H1 (cell line): ENCODE measurements at regions not wholly inside any gene's neighbourhood (a gene's known extent, or its start where the extent isn't known, plus 50 kb on each side); places are given as distances from the start of the nearest gene placed in this dataset.

Source experiments
- BACH1 ChIP-seq: IDR thresholded peaks from 2 replicates; pipeline ENCODE4 v1.6.1; 2012; ENCODE audit warnings: low read length, improper control_type of control experiment
- BRCA1 ChIP-seq: IDR thresholded peaks from 2 replicates; pipeline ENCODE4 v1.6.1; 2012; ENCODE audit warnings: low read depth, low read length, improper control_type of control experiment
- EGR1 ChIP-seq: IDR thresholded peaks from 2 replicates; pipeline ENCODE4 v1.6.1; 2011; ENCODE audit warnings: low read depth, low read length, borderline replicate concordance
- EZH2 ChIP-seq: fragments of 200-600 bp; sonication (generic); IDR thresholded peaks from 2 replicates; pipeline ENCODE4 v1.7.1; 2012; ENCODE audit warnings: low read depth, mild to moderate bottlenecking, moderate library complexity, low read length, inconsistent platforms; ENCODE audit not compliant: severe bottlenecking
- FOSL1 ChIP-seq: IDR thresholded peaks from 2 replicates; pipeline ENCODE4 v1.6.1; 2011; ENCODE audit warnings: mild to moderate bottlenecking, low read depth, low read length, moderate library complexity; ENCODE audit not compliant: insufficient read depth
- KDM1A ChIP-seq: fragments of 200-600, 300-600 bp; sonication (generic); IDR thresholded peaks from 2 replicates; pipeline ENCODE4 v1.7.1; 2016; ENCODE audit warnings: mild to moderate bottlenecking, low read length, borderline replicate concordance
- KDM5A ChIP-seq: fragments of 200-600 bp; IDR thresholded peaks from 2 replicates; pipeline ENCODE4 v1.7.1; 2012; ENCODE audit warnings: mild to moderate bottlenecking, low read length, inconsistent platforms, mixed read lengths
- NRF1 ChIP-seq: IDR thresholded peaks from 2 replicates; pipeline ENCODE4 v1.6.1; 2011; ENCODE audit warnings: mild to moderate bottlenecking, low read depth, low read length, improper control_type of control experiment
- PHF8 ChIP-seq: fragments of 200-600 bp; sonication (generic); conservative IDR thresholded peaks from 2 replicates; pipeline ENCODE4 v1.7.1; 2012; ENCODE audit warnings: low read depth, mild to moderate bottlenecking, inconsistent platforms, low read length, moderate library complexity
- RFX5 ChIP-seq: IDR thresholded peaks from 2 replicates; pipeline ENCODE4 v1.6.1; 2011; ENCODE audit warnings: low read depth, low read length, improper control_type of control experiment, borderline replicate concordance
- SIN3A ChIP-seq, 2 experiments: IDR thresholded peaks in 1 of 2; conservative IDR thresholded peaks in 1 of 2; 2 replicates each; pipeline ENCODE4 v1.6.1; 2011 to 2012; ENCODE audit warnings: low read length in 2 of 2, improper control_type of control experiment in 1 of 2, low read depth in 1 of 2, mild to moderate bottlenecking in 1 of 2
- SIX5 ChIP-seq: IDR thresholded peaks from 2 replicates; pipeline ENCODE4 v1.6.1; 2011; ENCODE audit warnings: mild to moderate bottlenecking, low read depth, low read length
- SP4 ChIP-seq: IDR thresholded peaks from 2 replicates; pipeline ENCODE4 v1.6.1; 2012; ENCODE audit warnings: low read length, inconsistent platforms
- TAF7 ChIP-seq: optimal IDR thresholded peaks from 2 replicates; pipeline ENCODE3; 2011; ENCODE audit warnings: low read depth, mild to moderate bottlenecking, inconsistent platforms, low read length, moderate library complexity, borderline replicate concordance
- TBP ChIP-seq: IDR thresholded peaks from 2 replicates; pipeline ENCODE4 v1.6.1; 2011; ENCODE audit warnings: low read depth, low read length, improper control_type of control experiment
- ZNF274 ChIP-seq: IDR thresholded peaks from 2 replicates; pipeline ENCODE4 v1.7.0; 2012; ENCODE audit warnings: low read length, borderline replicate concordance; ENCODE audit errors: extremely low read depth
- TF ChIP-seq, protein P1 (sequence below): IDR thresholded peaks from 2 replicates; pipeline ENCODE4 v1.6.1; 2011; ENCODE audit warnings: low read length, improper control_type of control experiment

DNA sequence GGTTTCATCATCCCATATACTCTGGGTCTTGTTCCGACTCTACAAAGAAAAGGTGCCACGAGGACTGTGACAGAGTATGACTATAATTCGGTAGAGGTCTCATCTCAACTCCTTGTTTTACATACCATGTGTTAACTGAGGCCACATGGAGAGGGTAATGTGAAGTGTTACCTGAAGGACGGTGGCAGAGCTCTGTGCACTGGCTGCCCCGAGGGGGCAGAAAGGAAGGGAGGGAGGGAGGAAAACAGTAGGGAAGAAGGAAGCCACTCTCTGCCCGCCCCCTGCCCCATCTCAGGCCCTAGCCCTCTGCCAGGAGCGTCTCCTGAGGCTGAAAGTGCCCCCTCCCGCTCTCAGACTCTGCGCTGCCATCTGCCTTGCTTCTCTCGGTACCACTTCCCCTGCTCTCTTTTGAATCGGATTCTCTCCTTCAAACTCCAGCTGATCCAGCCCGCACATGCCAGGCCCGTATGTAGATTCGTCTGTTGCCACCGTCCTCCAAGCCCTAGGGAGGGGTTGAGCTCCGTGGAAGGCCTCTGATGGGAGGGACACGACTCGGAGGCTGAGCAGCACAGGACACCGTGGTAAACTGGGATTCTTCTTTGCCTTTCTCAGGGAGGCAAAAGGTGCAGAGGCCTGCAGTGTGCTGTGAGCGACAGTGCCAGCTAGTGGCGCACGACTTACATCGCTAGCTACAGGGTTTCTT is 70.5 kb upstream of the ATP10A start (continued):
- TF ChIP-seq TBP (no peak), KDM5A (no peak), FOSL1 (no peak), BACH1 (no peak), EGR1 (no peak), ZNF274 (no peak), NRF1 (no peak), KDM1A (no peak), SP4 (no peak), PHF8 (no peak), SIX5 (no peak), TAF7 (no peak), RFX5 (no peak), BRCA1 (no peak), SIN3A (conservative IDR thresholded peaks at IDR 0.05 in 1 of 2, IDR thresholded peaks at IDR 0.05 in 1 of 2; ENCODE audit: low read depth in 1 of 2, low read length in 2 of 2) (no peak), EZH2 (no peak)
- TF ChIP-seq, protein P1, sequence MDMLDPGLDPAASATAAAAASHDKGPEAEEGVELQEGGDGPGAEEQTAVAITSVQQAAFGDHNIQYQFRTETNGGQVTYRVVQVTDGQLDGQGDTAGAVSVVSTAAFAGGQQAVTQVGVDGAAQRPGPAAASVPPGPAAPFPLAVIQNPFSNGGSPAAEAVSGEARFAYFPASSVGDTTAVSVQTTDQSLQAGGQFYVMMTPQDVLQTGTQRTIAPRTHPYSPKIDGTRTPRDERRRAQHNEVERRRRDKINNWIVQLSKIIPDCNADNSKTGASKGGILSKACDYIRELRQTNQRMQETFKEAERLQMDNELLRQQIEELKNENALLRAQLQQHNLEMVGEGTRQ, result no peak
- TF ChIP-seq, all 59 proteins: peak for 8
